ENCODE measurements at regions not wholly inside any gene's neighbourhood (a gene's known extent, or its start where the extent isn't known, plus 50 kb on each side); places are given as distances from the start of the nearest gene placed in this dataset.

DNA sequence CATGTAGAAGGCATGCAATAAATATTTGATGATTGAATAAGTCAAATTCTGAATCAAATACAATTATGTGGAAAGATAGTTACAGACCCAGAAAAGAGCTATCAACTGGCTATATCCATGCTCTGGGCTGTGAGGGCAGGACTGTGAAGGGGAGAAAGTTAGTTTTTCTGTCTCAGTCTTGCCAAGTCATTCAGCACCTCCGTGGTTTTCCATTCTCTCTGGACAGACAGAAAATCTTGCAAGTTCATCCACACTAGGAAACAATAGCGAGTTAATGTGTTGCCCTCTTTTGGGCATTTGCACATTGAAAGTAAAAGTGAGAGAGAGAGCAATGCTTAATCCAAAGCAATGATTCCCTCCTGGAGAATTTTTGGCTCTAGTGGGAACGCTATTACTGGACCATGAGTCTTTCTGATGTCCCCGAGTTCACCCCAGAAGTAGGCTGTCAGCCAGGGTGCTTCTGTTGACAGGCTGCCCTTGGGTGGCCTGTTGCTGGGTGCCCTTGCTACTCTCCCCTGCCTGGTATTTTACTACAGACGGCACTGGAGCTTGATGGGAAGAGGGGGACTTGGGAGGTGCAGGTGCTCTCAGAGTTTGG is 238.3 kb downstream of the LOXHD1 start:
- DNase-seq: no peak
- H3K27ac Mint-ChIP-seq: no peak overlapping the region
- no peaks in the 10 kb centered on the region for H3K36me3 Mint-ChIP-seq (ENCODE audit: low read depth)
- H3K9me3 Mint-ChIP-seq: no peaks in the 10 kb centered on the region
- H3K4me3 Mint-ChIP-seq: no peak overlapping the region
- H3K4me1 Mint-ChIP-seq (ENCODE audit: low read depth): peaks cover 2% of the 10 kb centered on the region
- H3K27me3 Mint-ChIP-seq: no peaks in the 10 kb centered on the region

- Mint-ChIP-seq H3K4me3 (no peak overlapping the region), H3K27ac (no peak overlapping the region), H3K36me3 (ENCODE audit: low read depth) (no peaks in the 10 kb centered on the region), H3K27me3 (no peaks in the 10 kb centered on the region), H3K9me3 (no peaks in the 10 kb centered on the region), H3K4me1 (ENCODE audit: low read depth) (peaks cover 2% of the 10 kb centered on the region)
- no peak for DNase-seq
These were observed 237.5 kb downstream of the LOXHD1 start for GRCh38 chr18:46419391-46420141.

- Mint-ChIP-seq H3K9me3 (no peaks in the 10 kb centered on the region), H3K4me3 (no peak overlapping the region), H3K27me3 (no peaks in the 10 kb centered on the region), H3K4me1 (ENCODE audit: low read depth) (peaks cover 2% of the 10 kb centered on the region), H3K36me3 (ENCODE audit: low read depth) (no peaks in the 10 kb centered on the region), H3K27ac (no peak overlapping the region)
- no peak for DNase-seq
These were observed 235.0 kb downstream of the LOXHD1 start for GRCh38 chr18:46421973-46422551.

GRCh38 chr18:46422552-46423055 is 234.4 kb downstream of the LOXHD1 start:
- Mint-ChIP-seq H3K9me3 (no peaks in the 10 kb centered on the region), H3K4me1 (ENCODE audit: low read depth) (peaks cover 2% of the 10 kb centered on the region), H3K27me3 (no peaks in the 10 kb centered on the region), H3K36me3 (ENCODE audit: low read depth) (no peaks in the 10 kb centered on the region), H3K4me3 (no peak overlapping the region), H3K27ac (no peak overlapping the region)
- no peak for DNase-seq

- Mint-ChIP-seq H3K27me3 (no peaks in the 10 kb centered on the region), H3K4me3 (no peak overlapping the region), H3K9me3 (no peaks in the 10 kb centered on the region), H3K36me3 (ENCODE audit: low read depth) (no peaks in the 10 kb centered on the region), H3K4me1 (ENCODE audit: low read depth) (peaks cover 2% of the 10 kb centered on the region), H3K27ac (no peak overlapping the region)
- DNase-seq: no peak
These were observed 233.7 kb downstream of the LOXHD1 start for GRCh38 chr18:46423226-46423805.

DNA sequence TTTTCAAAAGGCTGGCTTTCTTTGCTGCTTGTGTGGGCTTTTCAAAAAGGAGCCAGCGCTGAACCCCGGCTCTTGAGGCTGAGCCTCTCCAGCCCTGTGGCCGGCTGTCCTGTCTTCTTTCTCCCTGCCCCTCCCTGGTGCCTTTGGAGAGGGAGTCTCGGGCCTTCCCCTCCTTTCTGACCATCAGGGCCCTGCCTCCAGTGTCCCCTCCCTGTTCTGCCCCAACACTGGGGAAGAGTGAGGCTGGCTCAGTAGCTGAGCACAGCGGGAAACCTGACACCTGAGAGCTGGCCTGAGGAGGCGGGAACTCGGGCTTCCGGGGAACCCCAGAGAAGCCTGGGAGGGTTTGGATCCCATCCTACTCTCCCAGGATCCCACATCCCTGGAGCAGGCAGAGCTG is 232.1 kb downstream of the LOXHD1 start:
- Mint-ChIP-seq H3K4me3 (no peak overlapping the region), H3K4me1 (ENCODE audit: low read depth) (peaks cover 2% of the 10 kb centered on the region), H3K9me3 (no peaks in the 10 kb centered on the region), H3K27ac (no peak overlapping the region), H3K27me3 (no peaks in the 10 kb centered on the region), H3K36me3 (ENCODE audit: low read depth) (no peaks in the 10 kb centered on the region)
- DNase-seq: no peak

GRCh38 chr18:46425511-46425910 is 231.5 kb downstream of the LOXHD1 start:
- H3K27me3 Mint-ChIP-seq: no peaks in the 10 kb centered on the region
- H3K36me3 Mint-ChIP-seq (ENCODE audit: low read depth): no peaks in the 10 kb centered on the region
- no peaks in the 10 kb centered on the region for H3K9me3 Mint-ChIP-seq
- H3K27ac Mint-ChIP-seq: no peak overlapping the region
- no peak for DNase-seq
- no peak overlapping the region for H3K4me3 Mint-ChIP-seq
- H3K4me1 Mint-ChIP-seq (ENCODE audit: low read depth): peaks cover 2% of the 10 kb centered on the region

GRCh38 chr18:46426021-46426678 is 230.9 kb downstream of the LOXHD1 start:
- no peaks in the 10 kb centered on the region for H3K9me3 Mint-ChIP-seq
- no peak for DNase-seq
- H3K27ac Mint-ChIP-seq: no peak overlapping the region
- no peaks in the 10 kb centered on the region for H3K27me3 Mint-ChIP-seq
- H3K36me3 Mint-ChIP-seq (ENCODE audit: low read depth): no peaks in the 10 kb centered on the region
- H3K4me1 Mint-ChIP-seq (ENCODE audit: low read depth): peaks cover 2% of the 10 kb centered on the region
- no peak overlapping the region for H3K4me3 Mint-ChIP-seq

DNA sequence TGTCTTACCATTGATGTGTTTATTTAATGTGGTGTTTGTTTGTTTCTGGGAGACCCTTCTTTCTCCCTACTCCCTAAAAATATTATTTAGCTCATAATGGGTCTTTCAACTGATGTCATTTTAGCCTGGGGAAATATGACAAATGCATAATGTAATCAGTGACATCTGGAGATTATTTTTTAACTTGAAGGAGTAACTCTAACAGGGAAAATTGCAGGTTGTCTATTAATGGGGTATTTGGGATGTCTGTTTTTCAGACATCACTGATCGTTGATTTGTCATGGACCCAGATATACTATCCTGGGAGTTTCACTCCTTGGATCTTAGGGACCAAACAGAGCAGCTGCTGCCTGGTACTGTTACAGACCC is 230.4 kb downstream of the LOXHD1 start:
- Mint-ChIP-seq H3K9me3 (no peaks in the 10 kb centered on the region), H3K27ac (no peak overlapping the region), H3K27me3 (peaks cover 1% of the 10 kb centered on the region), H3K4me3 (no peak overlapping the region), H3K4me1 (ENCODE audit: low read depth) (peaks cover 2% of the 10 kb centered on the region), H3K36me3 (ENCODE audit: low read depth) (no peaks in the 10 kb centered on the region)
- no peak for DNase-seq
